GM18517 (cell line): ENCODE measurements at regions not wholly inside any gene's neighbourhood (a gene's known extent, or its start where the extent isn't known, plus 50 kb on each side); places are given as distances from the start of the nearest gene placed in this dataset.

ENCODE experiments used
- ATAC-seq: cut with Tn5 transposase; IDR thresholded peaks from one replicate; pipeline ENCODE4 v1.9.1; 2021; ENCODE audit warnings: mild to moderate bottlenecking, moderate library complexity; ENCODE audit not compliant: unreplicated experiment

DNA sequence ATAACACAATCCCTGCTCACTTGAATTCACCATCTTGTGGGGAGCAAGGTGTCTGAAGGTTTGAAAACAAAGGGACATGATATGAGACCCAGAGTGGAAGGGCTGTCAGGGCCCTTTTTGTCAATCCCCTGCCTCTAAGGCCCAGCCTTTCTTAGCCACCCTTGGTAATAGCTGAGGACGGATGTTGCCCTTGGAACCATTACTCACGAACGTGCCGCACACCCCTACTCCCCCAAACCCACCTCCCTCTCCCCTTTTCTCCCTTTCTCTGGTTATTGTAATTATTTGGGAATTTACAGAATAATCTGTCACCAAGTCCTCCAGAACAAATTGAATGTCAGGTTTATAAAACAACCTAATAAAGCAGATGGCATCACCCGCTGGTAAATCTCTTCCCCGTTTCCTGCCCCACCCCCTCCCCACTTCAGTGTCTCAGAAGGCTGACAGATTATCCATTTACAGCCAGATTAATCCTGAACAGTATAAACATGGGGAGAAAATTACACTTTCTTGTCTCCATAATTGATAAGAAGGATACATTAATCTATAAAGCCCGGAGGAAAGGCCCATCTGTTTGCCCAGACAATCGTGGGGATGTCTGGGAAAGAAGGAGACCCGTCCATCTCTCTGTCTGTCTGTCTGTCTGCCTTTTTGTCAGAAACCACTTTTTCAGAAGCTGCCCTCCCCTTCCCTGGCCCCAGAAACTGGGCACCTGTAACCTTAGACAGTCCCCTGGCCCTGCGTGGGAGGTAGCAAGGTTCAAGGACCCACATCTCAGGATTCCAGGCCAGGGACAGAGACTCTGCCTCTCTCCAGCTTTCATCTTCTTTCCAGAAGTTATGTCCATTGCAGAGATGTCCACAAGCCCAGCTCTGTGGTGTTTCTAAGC, 60.6 kb upstream of the CD34 start:
- no peak for ATAC-seq

DNA sequence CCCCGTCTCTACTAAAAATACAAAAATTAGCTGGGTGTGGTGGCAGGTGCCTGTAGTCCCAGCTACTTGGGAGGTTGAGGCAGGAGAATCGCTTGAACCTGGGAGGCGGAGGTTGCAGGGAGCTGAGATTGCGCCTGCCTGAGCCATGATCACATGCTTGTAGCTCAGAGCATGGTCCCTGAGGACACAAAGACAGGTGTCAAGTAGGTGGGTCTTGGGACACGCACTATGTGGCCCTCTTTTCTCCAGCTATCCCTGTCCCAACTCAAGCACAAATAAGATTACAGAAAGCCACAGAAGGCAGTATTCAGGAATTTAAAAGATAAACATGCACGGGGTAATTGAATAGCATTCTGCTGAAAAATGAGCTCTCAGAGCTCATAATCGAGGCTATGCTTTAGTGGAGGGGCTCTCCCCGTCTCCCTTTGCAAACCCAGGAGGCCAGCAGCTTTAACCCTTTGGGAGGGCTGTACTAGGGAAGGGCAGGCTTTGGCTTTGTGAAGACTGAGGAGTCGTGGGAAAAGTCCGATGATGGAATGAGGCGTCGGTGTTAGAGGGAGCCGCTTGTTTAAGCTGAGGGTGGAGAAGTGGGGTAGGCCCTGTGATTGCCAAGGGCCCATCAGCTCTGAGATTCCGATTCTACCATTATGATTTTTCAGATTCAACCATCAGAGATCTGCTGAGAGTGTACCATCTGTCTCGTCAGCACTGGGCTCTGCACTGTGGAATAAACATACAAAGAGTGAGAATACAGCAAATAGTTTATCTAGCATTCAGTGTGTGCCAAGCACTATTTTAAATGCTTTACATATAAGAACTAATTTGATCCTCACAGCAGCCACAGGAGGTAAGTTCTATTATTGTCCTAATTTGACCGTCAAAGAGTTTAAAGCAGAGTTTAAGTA, 59.7 kb upstream of the CD34 start:
- ATAC-seq = no peak

DNA sequence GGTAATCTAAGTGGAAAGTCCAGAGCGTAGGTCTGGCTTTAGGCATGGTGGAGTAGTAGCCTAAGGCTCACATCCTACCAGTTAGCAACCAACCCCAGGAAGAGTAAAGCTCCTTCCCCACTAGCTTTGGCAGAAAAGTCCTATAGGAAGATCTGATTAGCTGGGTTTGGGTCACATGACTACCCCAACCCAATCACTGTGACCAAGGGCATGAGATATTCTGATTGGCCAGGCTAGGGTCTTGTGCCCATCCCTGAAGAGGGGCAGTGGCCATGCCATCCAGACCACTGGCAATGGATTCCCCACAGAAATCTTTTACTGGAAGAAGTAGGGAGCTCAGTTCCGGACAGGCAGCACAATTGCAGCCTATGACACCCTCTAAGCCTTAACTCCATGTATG, 58.6 kb upstream of the CD34 start:
- no peak for ATAC-seq

DNA sequence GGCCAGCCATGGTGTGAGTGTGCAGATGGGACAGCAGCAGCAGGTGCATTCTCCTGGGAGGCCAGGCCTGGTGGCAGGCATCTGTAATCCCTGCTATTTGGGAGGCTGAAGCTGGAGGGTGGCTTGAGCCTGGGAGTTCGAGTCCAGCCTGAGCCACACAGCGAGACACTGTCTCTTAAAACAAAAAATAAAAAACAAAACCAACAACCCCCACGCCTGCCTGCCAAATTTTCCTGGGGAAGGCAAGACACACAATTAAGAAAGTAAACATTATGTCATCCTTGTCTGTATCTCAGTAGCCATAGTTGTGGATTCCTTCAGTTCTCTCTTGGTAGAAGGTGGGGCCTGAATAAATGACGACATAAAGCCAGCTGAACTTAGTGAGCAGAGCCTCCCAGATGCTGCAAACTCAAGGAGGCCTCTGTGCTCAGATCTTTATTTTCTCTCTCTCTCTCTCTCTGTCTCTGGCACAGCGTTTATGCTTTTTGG, 57.6 kb upstream of the CD34 start:
- ATAC-seq = no peak

DNA sequence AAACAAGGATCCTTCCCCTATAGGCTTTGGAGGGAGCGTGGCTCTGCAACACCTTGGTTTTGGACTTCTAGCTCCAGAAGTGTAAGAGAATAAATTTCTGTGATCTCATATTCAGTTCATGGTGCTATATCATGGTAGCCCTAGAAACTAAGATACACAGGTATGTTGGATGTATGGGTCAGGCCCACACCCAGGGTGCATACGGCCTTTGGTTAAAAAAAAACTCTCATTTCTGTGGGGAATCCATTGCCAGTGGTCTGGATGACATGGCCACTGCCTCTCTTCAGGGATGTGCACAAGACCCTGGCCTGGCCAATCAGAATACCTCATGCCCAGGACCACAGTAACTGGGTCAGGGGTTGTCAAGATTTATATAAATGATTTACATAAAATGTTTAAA, 56.8 kb upstream of the CD34 start:
- no peak for ATAC-seq

DNA sequence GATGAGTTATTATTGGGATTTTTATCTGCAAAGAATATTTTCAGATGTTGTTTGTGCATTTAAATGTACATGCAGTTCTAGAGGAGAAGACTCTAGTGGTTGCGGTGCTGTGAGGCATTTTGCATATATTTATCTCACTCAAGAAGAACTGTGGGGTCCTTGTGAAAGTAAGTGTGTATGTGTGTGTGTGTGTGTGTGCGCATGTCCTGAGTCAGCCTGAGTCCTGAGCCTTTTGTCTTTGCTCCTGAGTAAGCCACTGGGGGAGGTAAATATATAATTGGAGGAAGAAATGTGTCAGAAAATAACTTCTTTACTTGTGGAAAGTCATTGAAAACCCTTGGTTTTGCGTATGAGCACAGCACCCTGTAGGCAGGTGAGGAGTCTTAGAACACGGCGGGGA, 55.6 kb upstream of the CD34 start:
- ATAC-seq = no peak

DNA sequence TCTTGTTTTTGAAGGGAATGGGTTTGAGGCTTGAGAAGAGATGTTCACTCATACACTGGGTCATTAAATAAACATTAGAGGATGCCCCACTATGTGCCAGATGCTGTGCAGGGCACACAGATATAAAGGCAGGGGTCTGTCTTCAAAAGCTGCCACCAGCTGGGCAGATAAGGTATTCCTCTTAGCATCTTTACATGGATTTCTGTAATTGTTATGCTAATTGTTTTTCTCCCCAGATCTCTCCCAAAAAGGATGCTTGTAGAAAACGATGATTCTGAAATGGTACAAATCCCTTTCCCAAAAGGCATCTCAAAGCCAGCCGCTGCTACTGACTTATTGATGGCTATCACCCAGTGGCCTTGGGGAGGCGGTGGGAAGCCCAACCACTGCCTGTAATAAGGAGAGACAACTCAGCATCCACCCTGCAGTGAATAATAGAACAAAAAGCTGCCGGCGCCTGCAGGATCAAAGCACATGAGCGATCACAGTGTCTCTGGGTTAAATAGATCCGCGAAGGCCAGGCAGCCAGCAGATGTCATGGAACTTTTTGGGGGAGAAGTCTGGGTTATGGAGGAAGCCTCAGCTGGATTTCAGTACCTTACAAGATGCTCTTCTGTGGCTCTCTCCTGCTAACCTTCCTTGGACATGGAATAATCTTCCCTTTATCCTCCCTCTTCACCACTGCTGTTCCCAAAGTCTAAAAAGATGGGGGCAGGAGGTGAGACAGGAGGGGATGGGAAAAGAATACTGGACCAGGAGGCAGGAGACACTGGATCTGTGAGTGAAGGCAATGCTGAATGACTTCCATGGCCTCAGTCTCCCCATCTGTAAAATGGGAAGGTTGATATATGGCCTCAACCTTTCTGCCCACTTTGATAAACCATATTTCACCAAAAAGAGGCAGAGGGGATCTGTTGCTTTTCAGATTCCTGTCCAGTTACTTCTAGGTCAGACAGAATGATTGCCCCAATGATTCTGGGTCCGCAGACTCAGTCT, 54.8 kb upstream of the CD34 start:
- no peak for ATAC-seq

DNA sequence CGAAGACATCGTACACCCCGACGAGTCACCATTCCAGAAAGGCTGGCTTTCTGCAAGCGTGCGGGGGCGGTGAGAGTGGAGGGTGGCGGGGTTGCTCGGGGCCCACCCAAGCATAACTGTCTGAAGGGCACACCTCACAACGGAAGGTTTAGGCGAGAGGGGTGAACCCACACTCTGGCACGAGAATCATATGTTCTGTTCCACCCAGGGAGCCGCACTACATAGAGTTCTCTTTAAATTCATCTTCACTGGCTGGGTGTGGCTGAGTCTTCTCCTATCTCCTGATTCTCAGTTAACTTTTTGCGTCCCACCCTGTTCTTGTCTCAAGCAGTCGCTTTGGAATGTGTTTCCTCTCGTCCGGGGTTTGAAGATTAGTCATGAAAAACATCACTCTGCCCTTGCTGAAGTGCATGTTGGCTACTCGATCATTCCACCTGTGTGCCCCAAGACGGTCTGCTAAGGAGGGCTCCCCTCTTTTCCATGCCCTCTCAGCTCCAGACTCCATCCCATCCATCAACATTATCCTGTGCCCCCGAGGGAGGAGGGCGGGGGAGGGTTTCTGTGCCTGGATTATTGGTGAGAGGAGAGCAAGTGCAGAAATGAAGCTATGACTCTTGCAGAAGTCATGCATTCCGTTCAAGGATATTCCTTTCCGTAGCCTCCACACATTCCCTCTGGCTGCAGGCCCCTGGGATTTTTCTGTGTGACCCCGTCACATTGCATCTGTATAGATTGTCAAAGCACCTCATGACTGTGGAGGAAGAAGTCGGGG, 53.5 kb upstream of the CD34 start:
- no peak for ATAC-seq

DNA sequence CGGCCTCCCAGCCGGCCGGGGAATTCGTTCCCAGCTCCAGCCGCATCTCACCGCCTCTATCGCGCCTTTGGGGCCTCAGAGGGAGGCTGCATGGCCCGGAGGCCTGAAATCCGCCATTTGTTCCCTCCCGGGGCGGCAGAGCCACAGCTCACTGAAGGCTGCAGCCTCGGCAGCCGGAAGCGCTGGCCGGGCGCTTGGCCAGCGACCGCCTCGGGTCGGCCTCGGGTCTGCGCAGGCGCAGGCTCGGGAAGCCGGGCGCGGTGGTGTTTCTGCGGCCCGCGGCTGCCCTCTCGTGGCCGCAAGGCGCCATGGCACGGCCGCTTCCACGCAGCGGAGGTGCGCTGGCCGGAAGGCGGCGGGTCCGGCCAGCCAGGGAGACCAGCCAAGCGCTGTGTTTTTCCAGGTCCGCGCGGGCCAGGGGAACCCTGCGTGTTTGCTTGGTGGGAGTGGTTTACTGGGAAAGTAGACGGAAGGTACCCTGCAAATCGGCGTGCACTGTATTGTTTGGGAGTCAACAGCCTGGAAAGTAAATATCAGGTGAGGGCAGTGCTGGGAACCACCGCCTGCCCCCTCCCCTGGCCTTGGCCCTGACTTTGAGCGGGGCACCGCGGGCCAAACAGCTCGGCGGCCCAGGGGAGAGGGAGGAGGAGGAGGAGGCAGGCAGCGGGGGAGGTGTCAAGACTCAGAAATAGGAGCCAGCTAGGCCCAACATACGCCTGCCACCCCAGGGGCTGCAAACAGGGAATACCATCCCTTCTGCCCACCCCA, 52.7 kb upstream of the CD34 start:
- ATAC-seq = peak; percentile 81

DNA sequence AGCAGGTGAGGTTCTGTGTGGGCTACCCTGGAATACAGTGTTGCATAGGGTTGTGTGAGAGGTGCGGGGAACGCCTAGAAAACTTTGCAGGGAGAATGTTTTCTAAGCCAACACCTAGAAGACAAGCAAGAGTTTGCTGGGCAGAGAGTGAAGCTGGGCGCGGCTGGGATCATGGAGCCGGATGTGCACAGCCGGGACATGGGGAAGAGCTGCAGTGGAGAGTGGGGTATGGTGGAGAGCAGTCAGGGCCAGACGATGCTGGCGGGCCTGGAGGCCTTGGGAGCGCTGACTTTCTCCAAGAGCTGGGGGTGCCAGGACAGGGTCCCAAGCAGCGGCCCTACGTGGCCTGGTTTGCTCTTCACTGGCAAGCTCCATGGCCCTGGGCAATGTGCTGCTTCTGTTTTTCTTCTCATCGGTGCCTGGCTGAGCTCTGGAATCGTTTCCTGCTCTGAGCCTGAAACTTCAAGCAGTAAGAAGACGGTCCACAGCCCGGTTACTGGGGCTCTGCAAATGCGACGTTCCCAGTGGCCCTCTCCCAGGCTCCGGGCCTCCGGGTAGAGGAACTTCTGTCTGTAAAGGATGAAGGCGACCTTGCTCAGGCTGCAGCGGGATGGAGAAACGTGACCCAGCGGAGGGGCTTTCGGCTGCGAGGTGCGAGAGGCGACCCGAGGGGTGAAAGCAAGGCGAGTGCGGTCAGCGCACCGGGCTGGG, 51.9 kb upstream of the CD34 start:
- ATAC-seq = peak; percentile 30
